IMR-90 (cell line): ENCODE measurements at regions not wholly inside any gene's neighbourhood (a gene's known extent, or its start where the extent isn't known, plus 50 kb on each side); places are given as distances from the start of the nearest gene placed in this dataset.

Experiments
- ATAC-seq: fragments of 200-7000 bp; cut with Tn5 transposase; 2 replicates; pipeline ENCODE4 v1.9.1; 2020; ENCODE audit warnings: low read depth, mild to moderate bottlenecking, moderate library complexity
- BruUV-seq: library from RNA; stranded (reverse); fragments of 400-500 nt; replicated peaks from 2 replicates; lab custom pipeline; 2021; lab: Mats Ljungman, UMichigan
- CTCF ChIA-PET: fragments of 300-600 bp; formaldehyde crosslinking; extraction: SDS; loops from one replicate; lab custom pipeline; 2021; ENCODE audit warnings: antibody characterized with exemption; lab: Yijun Ruan, JAX
- POLR2A ChIA-PET: fragments of 300-600 bp; sonication (Branson Sonifier 250); formaldehyde crosslinking; loops from one replicate; lab custom pipeline; 2022; ENCODE audit warnings: antibody characterized with exemption; ENCODE audit not compliant: unreplicated experiment; lab: Charles Lee
- DNase-seq: peaks from one replicate; pipeline ENCODE4 v3.0.0; 2013
- H2AFZ ChIP-seq: replicated peaks from 2 replicates; pipeline ENCODE3; 2013; ENCODE audit warnings: low read length, mild to moderate bottlenecking; ENCODE audit not compliant: poor library complexity
- H2AK5ac ChIP-seq: 2 replicates; pipeline ENCODE4 v1.6.1; 2013; ENCODE audit warnings: low read depth, low read length, inconsistent platforms
- H2AK9ac ChIP-seq: replicated peaks from 2 replicates; pipeline ENCODE3; 2013; ENCODE audit warnings: mild to moderate bottlenecking, low read depth, low read length, moderate library complexity; ENCODE audit not compliant: poor library complexity
- H2BK120ac ChIP-seq: 2 replicates; pipeline ENCODE4 v1.6.1; 2013; ENCODE audit warnings: low read depth, low read length, inconsistent platforms
- H2BK15ac ChIP-seq: 3 replicates; pipeline ENCODE4 v1.6.1; 2013; ENCODE audit warnings: low read depth, low read length, inconsistent platforms
- H2BK20ac ChIP-seq: 2 replicates; pipeline ENCODE4 v1.6.1; 2013; ENCODE audit warnings: low read depth, mild to moderate bottlenecking, inconsistent platforms, low read length, moderate library complexity
- H2BK5ac ChIP-seq: 2 replicates; pipeline ENCODE4 v1.6.1; 2013; ENCODE audit warnings: mild to moderate bottlenecking, low read depth, low read length, inconsistent platforms; ENCODE audit not compliant: poor library complexity, severe bottlenecking
- H3K14ac ChIP-seq: replicated peaks from 2 replicates; pipeline ENCODE4 v1.6.1; 2013; ENCODE audit warnings: low read depth, low read length, inconsistent platforms
- H3K18ac ChIP-seq: 2 replicates; pipeline ENCODE4 v1.6.1; 2013; ENCODE audit warnings: low read depth, low read length, control low read depth
- H3K23ac ChIP-seq: 2 replicates; pipeline ENCODE4 v1.6.1; 2013; ENCODE audit warnings: low read depth, low read length, inconsistent platforms
- H3K27ac ChIP-seq: 2 replicates; pipeline ENCODE4 v1.5.1; 2013; ENCODE audit warnings: mild to moderate bottlenecking, control low read depth, low read length; ENCODE audit not compliant: insufficient read depth
- H3K27me3 ChIP-seq: 2 replicates; pipeline ENCODE4 v1.6.1; 2013; ENCODE audit warnings: low read length; ENCODE audit not compliant: control insufficient read depth, insufficient read depth
- H3K36me3 ChIP-seq: 2 replicates; pipeline ENCODE4 v1.6.1; 2013; ENCODE audit warnings: low read length, mixed read lengths; ENCODE audit not compliant: control insufficient read depth, insufficient read depth
- H3K4ac ChIP-seq: 2 replicates; pipeline ENCODE4 v1.6.1; 2013; ENCODE audit warnings: low read depth, low read length, inconsistent platforms
- H3K4me1 ChIP-seq: 2 replicates; pipeline ENCODE4 v1.6.1; 2013; ENCODE audit warnings: low read length, mixed read lengths; ENCODE audit not compliant: control insufficient read depth, insufficient read depth
- H3K4me2 ChIP-seq: 2 replicates; pipeline ENCODE4 v1.6.1; 2013; ENCODE audit warnings: low read depth, mild to moderate bottlenecking, control low read depth, low read length, moderate library complexity
- H3K4me3 ChIP-seq: 2 replicates; pipeline ENCODE4 v1.5.1; 2013; ENCODE audit warnings: low read depth, mild to moderate bottlenecking, control low read depth, low read length, moderate library complexity; ENCODE audit not compliant: insufficient read depth
- H3K56ac ChIP-seq: 2 replicates; pipeline ENCODE4 v1.6.1; 2013; ENCODE audit warnings: low read length, inconsistent platforms; ENCODE audit not compliant: insufficient read depth; ENCODE audit errors: extremely low read depth
- H3K79me1 ChIP-seq, 2 experiments: 2 replicates each; pipeline ENCODE4 v1.6.1; 2013; ENCODE audit warnings: low read length in 2 of 2, inconsistent platforms in 1 of 2, low read depth in 1 of 2
- H3K9ac ChIP-seq: 2 replicates; pipeline ENCODE4 v1.6.1; 2013; ENCODE audit warnings: low read depth, low read length, control low read depth
- H3K9me1 ChIP-seq: 2 replicates; pipeline ENCODE4 v1.6.1; 2013; ENCODE audit warnings: low read length, inconsistent platforms; ENCODE audit not compliant: insufficient read depth
- H3K9me3 ChIP-seq: 2 replicates; pipeline ENCODE4 v1.6.1; 2013; ENCODE audit warnings: low read length; ENCODE audit not compliant: control insufficient read depth, insufficient read depth
- H4K20me1 ChIP-seq: 2 replicates; pipeline ENCODE4 v1.6.1; 2013; ENCODE audit warnings: low read length, inconsistent platforms; ENCODE audit not compliant: insufficient read depth
- H4K5ac ChIP-seq: 2 replicates; pipeline ENCODE4 v1.6.1; 2013; ENCODE audit warnings: mild to moderate bottlenecking, low read depth, low read length, control low read depth
- H4K8ac ChIP-seq, 2 experiments: 2 replicates each; pipeline ENCODE4 v1.6.1; 2013; ENCODE audit warnings: low read depth in 2 of 2, low read length in 2 of 2, control low read depth in 1 of 2, inconsistent platforms in 1 of 2
- H4K91ac ChIP-seq: 2 replicates; pipeline ENCODE4 v1.6.1; 2013; ENCODE audit warnings: low read depth, low read length, inconsistent platforms; ENCODE audit not compliant: insufficient read depth
- BHLHE40 ChIP-seq: fragments of 150-350 bp; IDR thresholded peaks from 2 replicates; pipeline ENCODE4 v1.6.1; 2016; ENCODE audit warnings: mild to moderate bottlenecking, low read depth, low read length
- CEBPB ChIP-seq: IDR thresholded peaks from 2 replicates; pipeline ENCODE4 v1.6.1; 2012; ENCODE audit warnings: low read depth, low read length, improper control_type of control experiment
- CHD1 ChIP-seq: IDR thresholded peaks from 2 replicates; pipeline ENCODE4 v1.6.1; 2012; ENCODE audit warnings: low read depth, low read length, improper control_type of control experiment
- CTCF ChIP-seq: conservative IDR thresholded peaks from 2 replicates; pipeline ENCODE4 v1.5.1; 2012; ENCODE audit warnings: mild to moderate bottlenecking, low read depth, low read length, improper control_type of control experiment
- FOS ChIP-seq: fragments of 150-350 bp; IDR thresholded peaks from 2 replicates; pipeline ENCODE4 v1.6.1; 2016; ENCODE audit warnings: low read depth, low read length
- MAFK ChIP-seq: IDR thresholded peaks from 2 replicates; pipeline ENCODE4 v1.6.1; 2012; ENCODE audit warnings: low read depth, low read length, improper control_type of control experiment
- MAZ ChIP-seq: IDR thresholded peaks from 2 replicates; pipeline ENCODE4 v1.6.1; 2012; ENCODE audit warnings: low read depth, mild to moderate bottlenecking, low read length, improper control_type of control experiment, moderate library complexity, borderline replicate concordance
- MXI1 ChIP-seq: IDR thresholded peaks from 2 replicates; pipeline ENCODE4 v1.6.1; 2012; ENCODE audit warnings: low read depth, mild to moderate bottlenecking, low read length, moderate library complexity, borderline replicate concordance
- NFE2L2 ChIP-seq: fragments of 150-350 bp; IDR thresholded peaks from 2 replicates; pipeline ENCODE4 v1.6.1; 2016; ENCODE audit warnings: low read depth, mild to moderate bottlenecking, low read length
- POLR2A ChIP-seq: IDR thresholded peaks from 2 replicates; pipeline ENCODE4 v1.6.1; 2012; ENCODE audit warnings: mild to moderate bottlenecking, low read depth, low read length
- RAD21 ChIP-seq: IDR thresholded peaks from 2 replicates; pipeline ENCODE4 v1.6.1; 2012; ENCODE audit warnings: low read length, improper control_type of control experiment
- RCOR1 ChIP-seq: IDR thresholded peaks from 2 replicates; pipeline ENCODE4 v1.6.1; 2012; ENCODE audit warnings: mild to moderate bottlenecking, low read length, improper control_type of control experiment; ENCODE audit not compliant: insufficient replicate concordance
- RFX5 ChIP-seq: IDR thresholded peaks from 2 replicates; pipeline ENCODE4 v1.8.0; 2012; ENCODE audit warnings: low read depth, mild to moderate bottlenecking, low read length, moderate library complexity
- WGBS, 2 experiments: methylation state at CpG; one replicate each; pipeline versions ENCODE4 v1.1.5 to v1.1.7; 2013; ENCODE audit warnings: missing lambda C conversion rate in 2 of 2; ENCODE audit not compliant: insufficient read length in 1 of 2; ENCODE audit errors: extremely low coverage in 2 of 2; 5-methylcytosine and 5-hydroxymethylcytosine counted together
- dilution Hi-C: fragments of 300-500 bp; cut with HindIII; formaldehyde crosslinking; loops from one replicate; pipeline ENCODE4 v1.14.3; 2018; ENCODE audit warnings: low sequenced_read_pairs; ENCODE audit not compliant: unreplicated experiment
- in situ Hi-C: fragments of 300-500 bp; cut with MboI; formaldehyde crosslinking; loops from 3 replicates; pipeline ENCODE4 v1.14.3; 2019; ENCODE audit warnings: low sequenced_read_pairs, inconsistent platforms, mixed read lengths
- intact Hi-C: fragments of 100-400 bp; cut with micrococcal nuclease; formaldehyde crosslinking; loops from 2 replicates; pipeline ENCODE4 v1.10.0; 2022
- TF ChIP-seq, protein P1 (sequence below): fragments of 150-350 bp; IDR thresholded peaks from 2 replicates; pipeline ENCODE4 v1.6.1; 2017; ENCODE audit warnings: mild to moderate bottlenecking, antibody characterized with exemption, low read length, low read depth

DNA sequence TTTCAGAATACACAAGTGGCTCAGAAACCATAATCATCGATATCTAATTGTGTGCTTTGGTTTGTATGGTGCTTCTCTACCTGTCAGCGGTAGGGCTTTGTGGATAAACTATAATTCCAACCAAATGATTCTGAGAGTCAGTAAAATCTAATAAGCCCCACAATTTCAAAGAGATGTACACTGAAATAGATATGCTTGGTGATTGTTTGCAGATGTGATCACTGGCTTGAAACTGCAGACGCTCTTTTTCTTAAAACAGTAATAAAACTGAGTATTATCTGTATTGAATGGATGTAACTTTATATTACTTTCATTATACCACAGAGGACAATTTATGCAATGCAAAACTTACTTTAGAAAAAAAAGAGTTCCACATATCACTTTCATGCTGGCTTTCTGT lies 198.8 kb upstream of the ANXA10 start:
- Histone ChIP-seq H2AFZ (no peak overlapping the region), H3K9me1 (no peaks in the 10 kb centered on the region), H3K4me2 (no peak overlapping the region), H3K4me3 (no peak overlapping the region), H3K14ac (no peak overlapping the region), H3K36me3 (no peaks in the 10 kb centered on the region), H3K4me1 (peaks cover 4% of the 10 kb centered on the region), H3K79me1 (no peaks in the 10 kb centered on the region), H3K4ac (no peak overlapping the region), H4K20me1 (no peaks in the 10 kb centered on the region), H2BK120ac (no peak overlapping the region), H3K9ac (no peak overlapping the region), H2BK5ac (no peak overlapping the region), H4K8ac (no peak overlapping the region), H2AK5ac (no peak overlapping the region), H3K27me3 (no peaks in the 10 kb centered on the region), H4K5ac (no peak overlapping the region), H4K91ac (no peak overlapping the region), H3K56ac (no peak overlapping the region), H3K9me3 (no peaks in the 10 kb centered on the region), H3K18ac (no peak overlapping the region), H3K27ac (no peak overlapping the region), H2BK15ac (no peak overlapping the region), H3K23ac (no peak overlapping the region), H2BK20ac (no peak overlapping the region), H2AK9ac (no peak overlapping the region)
- intact Hi-C loops (no loop called here), in situ Hi-C loops (no loop called here), dilution Hi-C loops (no loop called here)
- no peak for ATAC-seq
- no TSS peak for BruUV-seq
- ChIA-PET POLR2A (no interaction called here), CTCF (no interaction called here)
- DNase-seq: no peak
- TF ChIP-seq NFE2L2 (no peak), CHD1 (no peak), RFX5 (no peak), POLR2A (no peak), FOS (no peak), CTCF (no peak), MAFK (no peak), RAD21 (no peak), BHLHE40 (no peak), MXI1 (no peak), CEBPB (no peak), MAZ (no peak), RCOR1 (no peak)
- TF ChIP-seq, protein P1, sequence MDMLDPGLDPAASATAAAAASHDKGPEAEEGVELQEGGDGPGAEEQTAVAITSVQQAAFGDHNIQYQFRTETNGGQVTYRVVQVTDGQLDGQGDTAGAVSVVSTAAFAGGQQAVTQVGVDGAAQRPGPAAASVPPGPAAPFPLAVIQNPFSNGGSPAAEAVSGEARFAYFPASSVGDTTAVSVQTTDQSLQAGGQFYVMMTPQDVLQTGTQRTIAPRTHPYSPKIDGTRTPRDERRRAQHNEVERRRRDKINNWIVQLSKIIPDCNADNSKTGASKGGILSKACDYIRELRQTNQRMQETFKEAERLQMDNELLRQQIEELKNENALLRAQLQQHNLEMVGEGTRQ: no peak
- no CpG with 5 or more reads among the region's 3 CpGs for WGBS, 2 experiments
